ENCODE measurements at regions not wholly inside any gene's neighbourhood (a gene's known extent, or its start where the extent isn't known, plus 50 kb on each side); places are given as distances from the start of the nearest gene placed in this dataset.

GRCh38 chr4:14562901-14563300, 439.4 kb upstream of the CPEB2 start:
- no peak for DNase-seq (ENCODE audit: low spot score)

- DNase-seq (ENCODE audit: low spot score): no peak
Measured at GRCh38 chr4:14564281-14564680, 438.0 kb upstream of the CPEB2 start.

GRCh38 chr4:14566518-14566917, 435.8 kb upstream of the CPEB2 start:
- DNase-seq (ENCODE audit: low spot score): no peak

GRCh38 chr4:14568351-14568750, 433.9 kb upstream of the CPEB2 start:
- DNase-seq (ENCODE audit: low spot score): no peak

- no peak for DNase-seq (ENCODE audit: low spot score)
Measured at GRCh38 chr4:14575289-14575688, 427.0 kb upstream of the CPEB2 start.

GRCh38 chr4:14575919-14576318, 426.4 kb upstream of the CPEB2 start:
- DNase-seq (ENCODE audit: low spot score): no peak

- no peak for DNase-seq (ENCODE audit: low spot score)
Measured at GRCh38 chr4:14580061-14580460, 422.2 kb upstream of the CPEB2 start.

GRCh38 chr4:14581741-14582140, 420.5 kb upstream of the CPEB2 start:
- no peak for DNase-seq (ENCODE audit: low spot score)

GRCh38 chr4:14582677-14583076, 419.6 kb upstream of the CPEB2 start:
- no peak for DNase-seq (ENCODE audit: low spot score)

GRCh38 chr4:14583331-14583730, 418.9 kb upstream of the CPEB2 start:
- no peak for DNase-seq (ENCODE audit: low spot score)

GRCh38 chr4:14583752-14584151, 418.5 kb upstream of the CPEB2 start:
- no peak for DNase-seq (ENCODE audit: low spot score)

GRCh38 chr4:14592950-14593349, 409.3 kb upstream of the CPEB2 start:
- no peak for DNase-seq (ENCODE audit: low spot score)

GRCh38 chr4:14596028-14596427, 406.3 kb upstream of the CPEB2 start:
- no peak for DNase-seq (ENCODE audit: low spot score)

GRCh38 chr4:14596437-14596836, 405.8 kb upstream of the CPEB2 start:
- DNase-seq (ENCODE audit: low spot score): no peak

- DNase-seq (ENCODE audit: low spot score): no peak
Measured at GRCh38 chr4:14596904-14597303, 405.4 kb upstream of the CPEB2 start.

GRCh38 chr4:14602206-14602605, 400.1 kb upstream of the CPEB2 start:
- no peak for DNase-seq (ENCODE audit: low spot score)

- no peak for DNase-seq (ENCODE audit: low spot score)
Measured at GRCh38 chr4:14607001-14607400, 395.3 kb upstream of the CPEB2 start.

- DNase-seq (ENCODE audit: low spot score): no peak
Measured at GRCh38 chr4:14607578-14607977, 394.7 kb upstream of the CPEB2 start.

- DNase-seq (ENCODE audit: low spot score): no peak
Measured at GRCh38 chr4:14608630-14609029, 393.7 kb upstream of the CPEB2 start.

GRCh38 chr4:14614840-14615239, 387.4 kb upstream of the CPEB2 start:
- DNase-seq (ENCODE audit: low spot score): no peak

- no peak for DNase-seq (ENCODE audit: low spot score)
Measured at GRCh38 chr4:14615671-14616070, 386.6 kb upstream of the CPEB2 start.

GRCh38 chr4:14620567-14621141, 381.6 kb upstream of the CPEB2 start:
- no peak for DNase-seq (ENCODE audit: low spot score)

- no peak for DNase-seq (ENCODE audit: low spot score)
Measured at GRCh38 chr4:14621731-14622463, 380.4 kb upstream of the CPEB2 start.

GRCh38 chr4:14627038-14627437, 375.2 kb upstream of the CPEB2 start:
- no peak for DNase-seq (ENCODE audit: low spot score)

Data from hematopoietic multipotent progenitor cell treated with erythropoietin and hydrocortisone succinate and interleukin-3 and kit ligand, for 17 days (in vitro differentiated cells).